Upper lobe of left lung (tissue), 6 donors: ENCODE measurements at regions not wholly inside any gene's neighbourhood (a gene's known extent, or its start where the extent isn't known, plus 50 kb on each side); places are given as distances from the start of the nearest gene placed in this dataset.

Source experiments
- ATAC-seq, 2 donors: fragments of 200-7000 bp; cut with Tn5 transposase; one replicate each; pipeline ENCODE4 v1.9.1; 2022; ENCODE audit warnings: mild to moderate bottlenecking in 2 of 2, moderate library complexity in 2 of 2; ENCODE audit not compliant: low FRiP score in 2 of 2
- DNase-seq, 2 donors: peaks; one replicate each; pipeline ENCODE4 v3.0.0-alpha.2; 2019 to 2020
- H3K27ac ChIP-seq, 4 donors: fragments of 200-600 bp; sonication (generic); one replicate each; pipeline ENCODE4 v1.5.1; 2016 to 2019
- H3K27me3 ChIP-seq, 4 donors: fragments of 200-600 bp; sonication (generic); one replicate each; pipeline ENCODE4 v1.5.1; 2017 to 2019
- H3K36me3 ChIP-seq, 4 donors: fragments of 200-600 bp; sonication (generic); one replicate each; pipeline ENCODE4 v1.5.1; 2016 to 2019
- H3K4me1 ChIP-seq, 4 donors: fragments of 200-600 bp; sonication (generic); one replicate each; pipeline ENCODE4 v1.5.1; 2018 to 2019
- H3K4me3 ChIP-seq, 4 donors: fragments of 200-600 bp; sonication (generic); one replicate each; pipeline ENCODE4 v1.5.1; 2017 to 2019; ENCODE audit warnings: mild to moderate bottlenecking in 2 of 4, moderate library complexity in 1 of 4
- H3K9me3 ChIP-seq, 4 donors: fragments of 200-600 bp; sonication (generic); one replicate each; pipeline ENCODE4 v1.5.1; 2018 to 2019
- CTCF ChIP-seq, 6 experiments: fragments of 450-650 bp in 4 of 6; fragments of 200-600 bp in 2 of 6; sonication (generic) in 2 of 6; IDR thresholded peaks; one replicate each; pipeline ENCODE4 v1.5.1; 2016 to 2019; ENCODE audit warnings: antibody characterized with exemption in 6 of 6
- EP300 ChIP-seq, 4 donors: sonication (generic); formaldehyde crosslinking; IDR thresholded peaks; one replicate each; pipeline ENCODE4 v1.5.1; 2017; ENCODE audit warnings: antibody characterized with exemption in 4 of 4, control low read depth in 2 of 4
- POLR2A ChIP-seq, 4 donors: fragments of 450-650 bp; IDR thresholded peaks; one replicate each; pipeline ENCODE4 v1.5.1; 2016 to 2017; ENCODE audit warnings: antibody characterized with exemption in 4 of 4, mild to moderate bottlenecking in 2 of 4
- POLR2AphosphoS5 ChIP-seq, 2 donors: sonication (generic); formaldehyde crosslinking; IDR thresholded peaks; one replicate each; pipeline ENCODE4 v1.5.1; 2017; ENCODE audit warnings: antibody characterized with exemption in 2 of 2
- WGBS, 2 donors: methylation state at CpG; one replicate each; pipeline ENCODE4 v1.1.5; 2017 to 2018; 5-methylcytosine and 5-hydroxymethylcytosine counted together
- donor health status: DM: no; HTN: no; CAD: no; lungs with moderate emphysema.
- donor health status: DM: no; HTN: yes; CAD: no; lungs with severe emphysema.

GRCh38 chr5:63070001-63070400 lies 491.4 kb downstream of the LRRC70 start:
- TF ChIP-seq POLR2A (IDR thresholded peaks at IDR 0.05): no peak
- no peak for TF ChIP-seq EP300 (IDR thresholded peaks at IDR 0.05)
- TF ChIP-seq POLR2AphosphoS5 (IDR thresholded peaks at IDR 0.05): no peak
- no peak for TF ChIP-seq CTCF (IDR thresholded peaks at IDR 0.05)
- Histone ChIP-seq H3K4me1 (no peaks in the 10 kb centered on the region), H3K4me3 (no peak overlapping the region), H3K27me3 (no peaks in the 10 kb centered on the region), H3K9me3 (no peaks in the 10 kb centered on the region), H3K36me3 (no peaks in the 10 kb centered on the region), H3K27ac (no peak overlapping the region)
- no peak for ATAC-seq
- WGBS, 2 donors: 80 to 86% methylated on average over 3 of the region's 3 CpGs
- no peak for DNase-seq

DNA sequence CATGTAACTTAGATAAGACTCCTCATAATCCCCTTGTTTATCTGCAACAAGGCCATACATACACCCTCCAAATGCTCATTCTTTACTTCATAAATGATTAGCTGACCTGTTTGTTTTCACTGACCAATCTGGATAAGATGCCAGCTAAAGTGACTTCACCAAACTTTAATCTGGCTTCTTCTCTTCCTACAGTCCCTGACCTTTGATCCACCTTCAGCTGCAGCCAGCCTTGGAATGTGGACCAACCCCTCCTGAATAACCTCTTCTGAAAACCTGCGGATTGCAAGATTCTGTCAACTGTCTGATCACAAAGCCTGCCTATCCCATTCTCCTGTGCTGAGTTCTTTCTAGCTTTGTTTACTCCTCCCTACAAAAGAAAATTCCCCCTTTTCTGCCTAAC lies 476.8 kb downstream of the LRRC70 start:
- no peak overlapping the region for H3K27ac ChIP-seq
- TF ChIP-seq CTCF (IDR thresholded peaks at IDR 0.05): no peak
- no peak for TF ChIP-seq EP300 (IDR thresholded peaks at IDR 0.05)
- no peak for TF ChIP-seq POLR2AphosphoS5 (IDR thresholded peaks at IDR 0.05)
- no peak for TF ChIP-seq POLR2A (IDR thresholded peaks at IDR 0.05)
- H3K27me3 ChIP-seq: no peaks in the 10 kb centered on the region
- no peaks in the 10 kb centered on the region for H3K9me3 ChIP-seq
- H3K36me3 ChIP-seq: no peaks in the 10 kb centered on the region
- peaks cover 3 to 8% (median 5%) of the 10 kb centered on the region in 4 donors for H3K4me1 ChIP-seq
- no peak overlapping the region for H3K4me3 ChIP-seq
- 46 to 59% methylated on average over 1 of the region's 1 CpG for WGBS, 2 donors
- DNase-seq (no peak), ATAC-seq (no peak)

GRCh38 chr5:63053019-63053638 lies 474.5 kb downstream of the LRRC70 start:
- WGBS, 2 donors: 36 to 64% methylated on average over 6 of the region's 6 CpGs
- Histone ChIP-seq H3K4me1 (peaks cover 3 to 8% (median 5%) of the 10 kb centered on the region in 4 donors), H3K27ac (no peak overlapping the region), H3K27me3 (no peaks in the 10 kb centered on the region), H3K9me3 (no peaks in the 10 kb centered on the region), H3K36me3 (no peaks in the 10 kb centered on the region), H3K4me3 (no peak overlapping the region)
- ATAC-seq: peak; percentile 73 to 76
- peak in 1 of 2 donors; percentile 55 for DNase-seq
- peak in 1 of 2 donors; percentile 12 for TF ChIP-seq POLR2AphosphoS5 (IDR thresholded peaks at IDR 0.05)
- no peak for TF ChIP-seq POLR2A (IDR thresholded peaks at IDR 0.05)

- Histone ChIP-seq H3K27me3 (no peaks in the 10 kb centered on the region), H3K4me3 (no peak overlapping the region), H3K4me1 (peaks cover 3 to 8% (median 5%) of the 10 kb centered on the region in 4 donors), H3K27ac (no peak overlapping the region), H3K9me3 (no peaks in the 10 kb centered on the region), H3K36me3 (no peaks in the 10 kb centered on the region)
- 54 to 75% methylated on average over 2 of the region's 2 CpGs for WGBS, 2 donors
- TF ChIP-seq CTCF (IDR thresholded peaks at IDR 0.05): no peak
- TF ChIP-seq POLR2AphosphoS5 (IDR thresholded peaks at IDR 0.05): no peak
- TF ChIP-seq EP300 (IDR thresholded peaks at IDR 0.05): no peak
- TF ChIP-seq POLR2A (IDR thresholded peaks at IDR 0.05): no peak
- DNase-seq (no peak), ATAC-seq (no peak)
Observed at GRCh38 chr5:63050916-63051315, 472.3 kb downstream of the LRRC70 start.

DNA sequence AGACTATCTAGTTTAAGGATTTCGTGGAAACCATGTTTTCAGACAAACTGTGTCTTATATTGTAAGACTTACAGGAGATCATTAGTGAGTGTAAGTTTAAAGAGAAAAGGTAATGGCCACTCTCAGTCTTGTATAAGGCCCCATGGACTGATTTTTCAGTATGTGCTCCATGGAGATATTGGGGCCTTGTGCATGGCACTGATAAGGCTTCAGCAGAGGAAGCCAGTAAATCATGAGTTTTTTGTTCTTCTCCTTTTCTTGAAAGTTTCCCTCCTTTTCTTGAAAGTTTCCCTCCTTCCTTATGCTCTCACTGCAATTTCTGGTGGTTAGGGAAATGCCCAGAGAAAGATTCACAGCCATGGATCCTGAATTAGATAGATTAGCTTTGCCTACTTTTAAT lies 471.3 kb downstream of the LRRC70 start:
- no peak for TF ChIP-seq POLR2AphosphoS5 (IDR thresholded peaks at IDR 0.05)
- TF ChIP-seq EP300 (IDR thresholded peaks at IDR 0.05): no peak
- no peak for TF ChIP-seq POLR2A (IDR thresholded peaks at IDR 0.05)
- no peak for TF ChIP-seq CTCF (IDR thresholded peaks at IDR 0.05)
- no peak for DNase-seq
- 76 to 88% methylated on average over 1 of the region's 1 CpG for WGBS, 2 donors
- no peaks in the 10 kb centered on the region for H3K27me3 ChIP-seq
- no peak for ATAC-seq
- H3K4me1 ChIP-seq: peaks cover 3 to 8% (median 5%) of the 10 kb centered on the region in 4 donors
- H3K36me3 ChIP-seq: no peaks in the 10 kb centered on the region
- H3K4me3 ChIP-seq: no peak overlapping the region
- H3K9me3 ChIP-seq: no peaks in the 10 kb centered on the region
- H3K27ac ChIP-seq: no peak overlapping the region
